ENCODE measurements at regions not wholly inside any gene's neighbourhood (a gene's known extent, or its start where the extent isn't known, plus 50 kb on each side); places are given as distances from the start of the nearest gene placed in this dataset.

- no peak for TF ChIP-seq CTCF (IDR thresholded peaks at IDR 0.05)
- no peak for DNase-seq (ENCODE audit: low spot score)
- no peak for ATAC-seq (ENCODE audit: low FRiP score)
These were observed 277.9 kb upstream of the IRX2 start for GRCh38 chr5:3029396-3029795.

- DNase-seq (ENCODE audit: low spot score) = no peak
- ATAC-seq (ENCODE audit: low FRiP score) = no peak
- no peak for TF ChIP-seq CTCF (IDR thresholded peaks at IDR 0.05)
These were observed 276.6 kb upstream of the IRX2 start for GRCh38 chr5:3027866-3028635.

GRCh38 chr5:3027185-3027865, 275.8 kb upstream of the IRX2 start:
- TF ChIP-seq CTCF (IDR thresholded peaks at IDR 0.05) = no peak
- ATAC-seq (ENCODE audit: low FRiP score) (no peak), DNase-seq (ENCODE audit: low spot score) (no peak)

- TF ChIP-seq CTCF (IDR thresholded peaks at IDR 0.05) = no peak
- DNase-seq (ENCODE audit: low spot score) (no peak), ATAC-seq (ENCODE audit: low FRiP score) (no peak)
These were observed 275.2 kb upstream of the IRX2 start for GRCh38 chr5:3026651-3027050.

- DNase-seq (ENCODE audit: low spot score) (no peak), ATAC-seq (ENCODE audit: low FRiP score) (no peak)
- no peak for TF ChIP-seq CTCF (IDR thresholded peaks at IDR 0.05)
These were observed 274.6 kb upstream of the IRX2 start for GRCh38 chr5:3026099-3026498.

GRCh38 chr5:3025392-3025791, 273.9 kb upstream of the IRX2 start:
- TF ChIP-seq CTCF (IDR thresholded peaks at IDR 0.05) = no peak
- no peak for DNase-seq (ENCODE audit: low spot score)
- ATAC-seq (ENCODE audit: low FRiP score) = no peak

GRCh38 chr5:3024976-3025375, 273.5 kb upstream of the IRX2 start:
- DNase-seq (ENCODE audit: low spot score) (no peak), ATAC-seq (ENCODE audit: low FRiP score) (no peak)

More at GRCh38 chr5:3024976-3025375, 273.5 kb upstream of the IRX2 start:
- no peak for TF ChIP-seq CTCF (IDR thresholded peaks at IDR 0.05)
